Liver (tissue), 8 donors: ENCODE measurements at regions not wholly inside any gene's neighbourhood (a gene's known extent, or its start where the extent isn't known, plus 50 kb on each side); places are given as distances from the start of the nearest gene placed in this dataset.

ENCODE experiments used
- DNase-seq: peaks from one replicate; pipeline ENCODE4 v3.0.0-alpha.2; 2017; ENCODE audit warnings: low spot score
- H3K27ac ChIP-seq, 2 donors: one replicate each; pipeline ENCODE4 v1.7.0; 2013; ENCODE audit warnings: inconsistent platforms in 2 of 2, low read length in 2 of 2, control low read depth in 1 of 2, low read depth in 1 of 2, mild to moderate bottlenecking in 1 of 2
- H3K27me3 ChIP-seq, 4 donors: one replicate each; pipeline versions ENCODE4 v1.6.1 to v1.7.0; 2013; ENCODE audit warnings: low read length in 3 of 4, inconsistent platforms in 1 of 4, mild to moderate bottlenecking in 1 of 4, moderate library complexity in 1 of 4; ENCODE audit not compliant: control insufficient read depth in 4 of 4, insufficient read depth in 4 of 4
- H3K36me3 ChIP-seq, 4 donors: one replicate each; pipeline versions ENCODE4 v1.6.1 to v1.7.0; 2013; ENCODE audit warnings: low read length in 3 of 4, mild to moderate bottlenecking in 3 of 4, low read depth in 1 of 4, moderate library complexity in 1 of 4; ENCODE audit not compliant: control insufficient read depth in 4 of 4, insufficient read depth in 3 of 4
- H3K4me1 ChIP-seq, 4 donors: one replicate each; pipeline versions ENCODE4 v1.6.1 to v1.7.0; 2013; ENCODE audit warnings: low read length in 3 of 4, mild to moderate bottlenecking in 3 of 4, moderate library complexity in 1 of 4; ENCODE audit not compliant: control insufficient read depth in 4 of 4, insufficient read depth in 4 of 4
- H3K4me3 ChIP-seq, 3 donors: one replicate each; pipeline versions ENCODE4 v1.6.1 to v1.7.0; 2013; ENCODE audit warnings: low read length in 3 of 3, control low read depth in 1 of 3, low read depth in 1 of 3, mild to moderate bottlenecking in 1 of 3
- H3K9ac ChIP-seq, 2 donors: one replicate each; pipeline ENCODE4 v1.7.0; 2013; ENCODE audit warnings: low read length in 2 of 2, mild to moderate bottlenecking in 2 of 2, moderate library complexity in 2 of 2, control low read depth in 1 of 2, low read depth in 1 of 2
- H3K9me3 ChIP-seq, 4 donors: one replicate each; pipeline versions ENCODE4 v1.6.1 to v1.7.0; 2013; ENCODE audit warnings: low read length in 3 of 4; ENCODE audit not compliant: control insufficient read depth in 4 of 4
- EGR1 ChIP-seq, 2 donors: IDR thresholded peaks; 2 replicates each; pipeline ENCODE4 v1.6.1; 2016 to 2018; ENCODE audit warnings: antibody characterized with exemption in 2 of 2, low read depth in 2 of 2
- FOXA1 ChIP-seq: IDR thresholded peaks from 2 replicates; pipeline ENCODE4 v1.6.1; 2016; ENCODE audit warnings: antibody characterized with exemption
- FOXA2 ChIP-seq: IDR thresholded peaks from 2 replicates; pipeline ENCODE4 v1.6.1; 2016; ENCODE audit warnings: antibody characterized with exemption
- GABPA ChIP-seq, 2 donors: IDR thresholded peaks in 1 of 2; conservative IDR thresholded peaks in 1 of 2; 2 replicates each; pipeline ENCODE4 v1.6.1; 2016; ENCODE audit warnings: antibody characterized with exemption in 2 of 2, mild to moderate bottlenecking in 1 of 2, moderate library complexity in 1 of 2
- HNF4A ChIP-seq, 2 donors: conservative IDR thresholded peaks; 2 replicates each; pipeline ENCODE4 v1.6.1; 2016; ENCODE audit warnings: antibody characterized with exemption in 2 of 2, mild to moderate bottlenecking in 2 of 2
- HNF4G ChIP-seq: IDR thresholded peaks from 2 replicates; pipeline ENCODE4 v1.6.1; 2016; ENCODE audit warnings: antibody characterized with exemption
- JUND ChIP-seq, 2 donors: IDR thresholded peaks; 2 replicates each; pipeline ENCODE4 v1.6.1; 2016; ENCODE audit warnings: antibody characterized with exemption in 2 of 2
- NR2F2 ChIP-seq: IDR thresholded peaks from 2 replicates; pipeline ENCODE4 v1.6.1; 2016; ENCODE audit warnings: antibody characterized with exemption
- RAD21 ChIP-seq, 2 donors: IDR thresholded peaks; 2 replicates each; pipeline ENCODE4 v1.6.1; 2016; ENCODE audit warnings: antibody characterized with exemption in 2 of 2, mild to moderate bottlenecking in 2 of 2
- RXRA ChIP-seq, 2 donors: IDR thresholded peaks; 2 replicates each; pipeline ENCODE4 v1.6.1; 2017 to 2018; ENCODE audit warnings: antibody characterized with exemption in 2 of 2, mild to moderate bottlenecking in 1 of 2
- SP1 ChIP-seq: IDR thresholded peaks from 2 replicates; pipeline ENCODE4 v1.6.1; 2018; ENCODE audit warnings: antibody characterized with exemption, mild to moderate bottlenecking
- TAF1 ChIP-seq: conservative IDR thresholded peaks from 2 replicates; pipeline ENCODE4 v1.6.1; 2016; ENCODE audit warnings: antibody characterized with exemption, mild to moderate bottlenecking
- YY1 ChIP-seq: IDR thresholded peaks from 2 replicates; pipeline ENCODE4 v1.6.1; 2016; ENCODE audit warnings: antibody characterized with exemption, mild to moderate bottlenecking
- WGBS: extraction: QIAGEN DNeasy Blood & Tissue Kit; methylation state at CpG from one replicate; pipeline ENCODE4 v1.1.7; 2013; 5-methylcytosine and 5-hydroxymethylcytosine counted together
- TF ChIP-seq, protein P1 (sequence below): IDR thresholded peaks from 2 replicates; pipeline ENCODE4 v1.6.1; 2016; ENCODE audit warnings: antibody characterized with exemption
- TF ChIP-seq, protein P2 (sequence below): IDR thresholded peaks from 2 replicates; pipeline ENCODE4 v1.6.1; 2016; ENCODE audit warnings: antibody characterized with exemption, mild to moderate bottlenecking
- TF ChIP-seq, protein P3 (sequence below): fragments of 150-350 bp; IDR thresholded peaks from 2 replicates; pipeline ENCODE4 v1.5.1; 2017; ENCODE audit warnings: improper control_type of control experiment, low read depth, low read length; ENCODE audit not compliant: missing input control
- TF ChIP-seq, protein P4 (sequence below): IDR thresholded peaks from 2 replicates; pipeline ENCODE4 v1.6.1; 2016; ENCODE audit warnings: antibody characterized with exemption
- TF ChIP-seq, protein P5 (sequence below): IDR thresholded peaks from 2 replicates; pipeline ENCODE4 v1.6.1; 2016; ENCODE audit warnings: antibody characterized with exemption
- donor health status: healthy.
- donor health status: healthy.
- donor health status: healthy.
- donor health status: healthy.
- donor health status: healthy.

DNA sequence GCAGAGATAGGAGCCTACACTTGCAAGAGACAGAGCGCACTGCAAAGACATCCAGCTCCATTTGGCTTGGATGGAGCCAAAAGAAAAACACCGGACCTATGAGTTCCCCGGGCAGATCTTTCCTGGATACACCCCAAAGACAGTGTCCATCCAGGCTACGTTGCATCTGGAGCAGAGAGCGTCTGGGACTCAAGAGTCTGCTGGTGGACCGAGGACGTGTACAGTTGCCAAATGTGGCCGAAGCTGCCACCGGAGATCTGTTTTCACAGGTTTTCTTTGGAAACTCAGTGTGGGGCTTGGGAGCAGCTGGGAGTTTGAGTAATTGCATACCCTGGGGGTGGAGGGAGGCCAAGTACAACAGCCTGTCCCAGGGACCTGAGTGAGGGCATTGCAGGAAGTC lies 192.3 kb upstream of the OSR1 start:
- 82% methylated on average over 9 of the region's 9 CpGs for WGBS
- Histone ChIP-seq H3K9me3 (no peaks in the 10 kb centered on the region), H3K9ac (no peak overlapping the region), H3K4me3 (no peak overlapping the region), H3K36me3 (no peaks in the 10 kb centered on the region), H3K27ac (no peak overlapping the region), H3K4me1 (no peaks in the 10 kb centered on the region), H3K27me3 (no peaks in the 10 kb centered on the region)
- DNase-seq: no peak
- TF ChIP-seq EGR1 (IDR thresholded peaks at IDR 0.05; ENCODE audit: low read depth in 2 of 2) (no peak), NR2F2 (no peak), RAD21 (IDR thresholded peaks at IDR 0.05) (no peak), TAF1 (no peak), FOXA2 (no peak)
- TF ChIP-seq, protein P1, sequence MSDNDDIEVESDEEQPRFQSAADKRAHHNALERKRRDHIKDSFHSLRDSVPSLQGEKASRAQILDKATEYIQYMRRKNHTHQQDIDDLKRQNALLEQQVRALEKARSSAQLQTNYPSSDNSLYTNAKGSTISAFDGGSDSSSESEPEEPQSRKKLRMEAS: no peak

DNA sequence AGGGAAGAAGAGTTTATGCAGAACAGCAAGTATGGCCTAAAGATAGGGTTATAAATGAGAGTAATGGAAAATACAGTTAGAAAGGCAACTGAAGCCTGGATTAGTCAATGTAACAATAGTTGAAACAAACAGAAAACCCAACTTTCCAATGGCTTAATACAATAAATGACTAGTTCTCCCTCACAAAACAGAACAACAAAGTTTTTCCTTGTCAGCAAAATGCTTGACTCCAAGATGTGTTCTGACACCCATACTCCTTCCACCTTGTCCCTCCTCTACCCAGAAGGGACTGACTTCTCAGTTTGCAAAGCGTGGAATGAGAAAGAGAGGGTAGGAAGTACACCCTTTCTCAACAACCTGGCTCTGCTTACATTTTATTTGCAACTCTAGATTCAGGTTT lies 191.4 kb upstream of the OSR1 start:
- Histone ChIP-seq H3K27me3 (no peaks in the 10 kb centered on the region), H3K27ac (no peak overlapping the region), H3K9me3 (no peaks in the 10 kb centered on the region), H3K4me3 (no peak overlapping the region), H3K9ac (no peak overlapping the region), H3K4me1 (no peaks in the 10 kb centered on the region), H3K36me3 (no peaks in the 10 kb centered on the region)
- no peak for TF ChIP-seq EGR1 (IDR thresholded peaks at IDR 0.05; ENCODE audit: low read depth in 2 of 2)
- TF ChIP-seq FOXA2: no peak
- TF ChIP-seq, protein P2, sequence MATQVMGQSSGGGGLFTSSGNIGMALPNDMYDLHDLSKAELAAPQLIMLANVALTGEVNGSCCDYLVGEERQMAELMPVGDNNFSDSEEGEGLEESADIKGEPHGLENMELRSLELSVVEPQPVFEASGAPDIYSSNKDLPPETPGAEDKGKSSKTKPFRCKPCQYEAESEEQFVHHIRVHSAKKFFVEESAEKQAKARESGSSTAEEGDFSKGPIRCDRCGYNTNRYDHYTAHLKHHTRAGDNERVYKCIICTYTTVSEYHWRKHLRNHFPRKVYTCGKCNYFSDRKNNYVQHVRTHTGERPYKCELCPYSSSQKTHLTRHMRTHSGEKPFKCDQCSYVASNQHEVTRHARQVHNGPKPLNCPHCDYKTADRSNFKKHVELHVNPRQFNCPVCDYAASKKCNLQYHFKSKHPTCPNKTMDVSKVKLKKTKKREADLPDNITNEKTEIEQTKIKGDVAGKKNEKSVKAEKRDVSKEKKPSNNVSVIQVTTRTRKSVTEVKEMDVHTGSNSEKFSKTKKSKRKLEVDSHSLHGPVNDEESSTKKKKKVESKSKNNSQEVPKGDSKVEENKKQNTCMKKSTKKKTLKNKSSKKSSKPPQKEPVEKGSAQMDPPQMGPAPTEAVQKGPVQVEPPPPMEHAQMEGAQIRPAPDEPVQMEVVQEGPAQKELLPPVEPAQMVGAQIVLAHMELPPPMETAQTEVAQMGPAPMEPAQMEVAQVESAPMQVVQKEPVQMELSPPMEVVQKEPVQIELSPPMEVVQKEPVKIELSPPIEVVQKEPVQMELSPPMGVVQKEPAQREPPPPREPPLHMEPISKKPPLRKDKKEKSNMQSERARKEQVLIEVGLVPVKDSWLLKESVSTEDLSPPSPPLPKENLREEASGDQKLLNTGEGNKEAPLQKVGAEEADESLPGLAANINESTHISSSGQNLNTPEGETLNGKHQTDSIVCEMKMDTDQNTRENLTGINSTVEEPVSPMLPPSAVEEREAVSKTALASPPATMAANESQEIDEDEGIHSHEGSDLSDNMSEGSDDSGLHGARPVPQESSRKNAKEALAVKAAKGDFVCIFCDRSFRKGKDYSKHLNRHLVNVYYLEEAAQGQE: no peak
- no peak for TF ChIP-seq SP1
- no peak for TF ChIP-seq HNF4G
- no peak for TF ChIP-seq YY1
- no peak for TF ChIP-seq GABPA (IDR thresholded peaks at IDR 0.05 in 1 of 2, conservative IDR thresholded peaks at IDR 0.05 in 1 of 2)
- TF ChIP-seq JUND (IDR thresholded peaks at IDR 0.05): no peak
- no peak for TF ChIP-seq NR2F2
- TF ChIP-seq, protein P1: no peak
- TF ChIP-seq, protein P3, sequence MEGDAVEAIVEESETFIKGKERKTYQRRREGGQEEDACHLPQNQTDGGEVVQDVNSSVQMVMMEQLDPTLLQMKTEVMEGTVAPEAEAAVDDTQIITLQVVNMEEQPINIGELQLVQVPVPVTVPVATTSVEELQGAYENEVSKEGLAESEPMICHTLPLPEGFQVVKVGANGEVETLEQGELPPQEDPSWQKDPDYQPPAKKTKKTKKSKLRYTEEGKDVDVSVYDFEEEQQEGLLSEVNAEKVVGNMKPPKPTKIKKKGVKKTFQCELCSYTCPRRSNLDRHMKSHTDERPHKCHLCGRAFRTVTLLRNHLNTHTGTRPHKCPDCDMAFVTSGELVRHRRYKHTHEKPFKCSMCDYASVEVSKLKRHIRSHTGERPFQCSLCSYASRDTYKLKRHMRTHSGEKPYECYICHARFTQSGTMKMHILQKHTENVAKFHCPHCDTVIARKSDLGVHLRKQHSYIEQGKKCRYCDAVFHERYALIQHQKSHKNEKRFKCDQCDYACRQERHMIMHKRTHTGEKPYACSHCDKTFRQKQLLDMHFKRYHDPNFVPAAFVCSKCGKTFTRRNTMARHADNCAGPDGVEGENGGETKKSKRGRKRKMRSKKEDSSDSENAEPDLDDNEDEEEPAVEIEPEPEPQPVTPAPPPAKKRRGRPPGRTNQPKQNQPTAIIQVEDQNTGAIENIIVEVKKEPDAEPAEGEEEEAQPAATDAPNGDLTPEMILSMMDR: no peak
- TF ChIP-seq, protein P4, sequence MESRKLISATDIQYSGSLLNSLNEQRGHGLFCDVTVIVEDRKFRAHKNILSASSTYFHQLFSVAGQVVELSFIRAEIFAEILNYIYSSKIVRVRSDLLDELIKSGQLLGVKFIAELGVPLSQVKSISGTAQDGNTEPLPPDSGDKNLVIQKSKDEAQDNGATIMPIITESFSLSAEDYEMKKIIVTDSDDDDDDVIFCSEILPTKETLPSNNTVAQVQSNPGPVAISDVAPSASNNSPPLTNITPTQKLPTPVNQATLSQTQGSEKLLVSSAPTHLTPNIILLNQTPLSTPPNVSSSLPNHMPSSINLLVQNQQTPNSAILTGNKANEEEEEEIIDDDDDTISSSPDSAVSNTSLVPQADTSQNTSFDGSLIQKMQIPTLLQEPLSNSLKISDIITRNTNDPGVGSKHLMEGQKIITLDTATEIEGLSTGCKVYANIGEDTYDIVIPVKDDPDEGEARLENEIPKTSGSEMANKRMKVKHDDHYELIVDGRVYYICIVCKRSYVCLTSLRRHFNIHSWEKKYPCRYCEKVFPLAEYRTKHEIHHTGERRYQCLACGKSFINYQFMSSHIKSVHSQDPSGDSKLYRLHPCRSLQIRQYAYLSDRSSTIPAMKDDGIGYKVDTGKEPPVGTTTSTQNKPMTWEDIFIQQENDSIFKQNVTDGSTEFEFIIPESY: no peak
- TF ChIP-seq HNF4A (conservative IDR thresholded peaks at IDR 0.05): no peak
- TF ChIP-seq FOXA1: no peak
- TF ChIP-seq, protein P5, sequence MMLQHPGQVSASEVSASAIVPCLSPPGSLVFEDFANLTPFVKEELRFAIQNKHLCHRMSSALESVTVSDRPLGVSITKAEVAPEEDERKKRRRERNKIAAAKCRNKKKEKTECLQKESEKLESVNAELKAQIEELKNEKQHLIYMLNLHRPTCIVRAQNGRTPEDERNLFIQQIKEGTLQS: no peak
- TF ChIP-seq TAF1: no peak
- TF ChIP-seq RXRA (IDR thresholded peaks at IDR 0.05): no peak
- WGBS: 93% methylated on average over 1 of the region's 1 CpG
- no peak for DNase-seq
